Urothelium cell line (cell line): ENCODE measurements at regions not wholly inside any gene's neighbourhood (a gene's known extent, or its start where the extent isn't known, plus 50 kb on each side); places are given as distances from the start of the nearest gene placed in this dataset.
A peak's percentile ranks its signal among the peaks of the same experiment; 100 is the strongest.

ENCODE experiments used
- DNase-seq: peaks from one replicate; pipeline ENCODE4 v3.0.0; 2011; ENCODE audit warnings: low spot score, mixed read lengths
- FAIRE-seq: peaks from 2 replicates; lab custom pipeline; 2011; peaks lifted over from hg19 to GRCh38; lab: Jason Lieb, UNC

DNA sequence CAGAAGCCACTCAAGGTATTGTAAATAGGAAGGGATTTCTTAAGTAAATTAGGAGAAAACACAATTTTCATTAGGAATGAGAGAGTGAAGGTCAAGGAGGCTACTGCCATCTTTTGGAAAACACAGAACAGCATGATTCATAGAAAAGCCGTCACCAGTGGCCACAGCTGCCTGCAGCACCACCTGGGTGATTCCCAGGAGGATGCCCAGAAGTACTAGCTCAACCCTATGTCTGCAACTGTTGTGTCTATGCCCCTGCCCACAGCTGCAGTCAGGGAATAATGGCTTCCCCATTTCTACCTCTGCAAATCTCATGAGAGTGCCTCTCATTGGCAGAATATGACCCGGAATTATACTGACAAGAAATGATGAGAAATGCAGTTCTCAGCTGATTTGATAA is 300.0 kb downstream of the IGSF11 start:
- FAIRE-seq, result no peak
- DNase-seq, result no peak

DNA sequence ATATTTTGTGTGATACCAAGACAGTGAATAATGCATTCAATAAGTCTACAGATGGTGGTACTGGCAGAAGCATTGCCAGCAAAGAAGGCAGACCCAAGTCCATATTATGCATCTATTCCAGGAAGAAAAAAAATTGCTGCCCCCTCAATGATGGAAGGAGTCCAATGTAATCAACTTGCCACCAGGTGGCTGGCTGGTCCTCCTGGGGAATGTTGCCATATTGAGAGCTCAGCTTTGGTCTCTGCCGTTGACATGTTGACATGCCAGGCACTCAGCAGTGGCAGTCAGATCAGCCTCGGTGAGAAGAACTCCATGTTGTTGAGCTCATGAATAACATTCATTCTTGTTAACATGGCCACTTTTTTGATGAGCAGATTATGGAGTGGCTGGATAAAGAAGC is 298.5 kb downstream of the IGSF11 start:
- no peak for FAIRE-seq
- no peak for DNase-seq

DNA sequence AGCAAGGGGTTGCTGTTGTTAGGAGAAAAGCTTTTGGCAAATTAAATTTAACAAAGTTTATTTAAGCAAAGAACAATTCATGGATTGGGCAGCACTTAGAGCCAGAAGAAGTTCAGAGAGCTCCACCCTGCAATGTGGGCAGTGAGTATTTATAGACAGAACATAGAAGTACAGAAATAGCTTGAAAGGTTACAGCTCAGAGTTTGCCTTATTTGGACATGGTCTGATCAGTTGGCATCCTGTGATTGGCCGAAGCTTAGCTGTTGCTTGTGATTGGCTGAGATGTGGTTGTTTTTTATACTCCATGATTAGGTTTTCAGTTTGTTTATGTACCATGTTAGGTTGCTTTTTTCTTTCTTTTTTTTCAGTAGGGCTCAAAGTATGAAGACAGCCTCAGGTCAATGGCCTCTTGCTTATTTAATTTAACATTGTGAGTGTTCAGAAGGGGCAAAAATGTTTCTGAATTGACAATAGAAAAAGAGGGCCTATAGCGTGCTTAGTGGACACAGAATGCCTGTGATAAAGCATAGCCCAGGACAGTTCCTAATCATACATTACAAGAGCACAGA is 293.8 kb downstream of the IGSF11 start:
- FAIRE-seq, result no peak

DNA sequence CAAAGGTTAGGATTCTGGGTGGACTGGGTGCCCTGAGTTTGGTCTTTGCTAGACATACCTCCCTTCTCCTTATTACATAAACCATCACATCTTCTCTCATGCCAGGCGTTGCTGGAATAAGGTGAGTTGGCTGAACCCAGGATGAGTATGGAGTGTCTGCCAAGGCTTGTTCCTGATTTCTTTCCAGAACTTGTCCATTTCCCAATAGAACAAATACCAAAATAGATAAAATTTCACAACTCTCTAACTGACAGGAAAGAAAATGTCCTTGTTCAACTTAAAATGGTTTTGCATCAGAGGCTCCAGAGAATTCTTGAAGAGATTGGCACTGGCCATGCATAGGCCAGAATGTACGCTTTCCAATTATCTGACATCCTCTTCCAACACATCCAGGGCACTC is 291.9 kb downstream of the IGSF11 start:
- FAIRE-seq (no peak), DNase-seq (no peak)

More for the DNA sequence above, 293.8 kb downstream of the IGSF11 start:
- DNase-seq, result no peak

DNA sequence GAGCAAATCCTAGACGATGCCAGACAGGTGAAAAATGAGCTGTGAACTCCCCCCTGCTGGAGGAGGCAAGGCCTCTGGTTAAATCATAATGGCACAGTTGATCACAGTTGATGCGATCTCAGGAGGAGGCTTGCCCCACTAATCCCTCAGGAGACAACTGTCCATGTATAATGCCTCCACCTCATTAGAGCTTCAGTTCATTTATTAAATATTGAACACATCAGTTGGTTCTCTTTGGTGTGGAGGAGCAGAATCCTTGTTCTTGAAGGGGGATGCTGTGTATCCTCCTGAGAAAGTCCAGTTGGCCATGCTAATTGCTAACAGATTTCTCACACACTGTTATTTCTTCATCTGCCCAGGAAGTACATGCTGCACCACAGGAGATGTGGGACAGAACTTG is 290.5 kb downstream of the IGSF11 start:
- DNase-seq (no peak), FAIRE-seq (no peak)

DNA sequence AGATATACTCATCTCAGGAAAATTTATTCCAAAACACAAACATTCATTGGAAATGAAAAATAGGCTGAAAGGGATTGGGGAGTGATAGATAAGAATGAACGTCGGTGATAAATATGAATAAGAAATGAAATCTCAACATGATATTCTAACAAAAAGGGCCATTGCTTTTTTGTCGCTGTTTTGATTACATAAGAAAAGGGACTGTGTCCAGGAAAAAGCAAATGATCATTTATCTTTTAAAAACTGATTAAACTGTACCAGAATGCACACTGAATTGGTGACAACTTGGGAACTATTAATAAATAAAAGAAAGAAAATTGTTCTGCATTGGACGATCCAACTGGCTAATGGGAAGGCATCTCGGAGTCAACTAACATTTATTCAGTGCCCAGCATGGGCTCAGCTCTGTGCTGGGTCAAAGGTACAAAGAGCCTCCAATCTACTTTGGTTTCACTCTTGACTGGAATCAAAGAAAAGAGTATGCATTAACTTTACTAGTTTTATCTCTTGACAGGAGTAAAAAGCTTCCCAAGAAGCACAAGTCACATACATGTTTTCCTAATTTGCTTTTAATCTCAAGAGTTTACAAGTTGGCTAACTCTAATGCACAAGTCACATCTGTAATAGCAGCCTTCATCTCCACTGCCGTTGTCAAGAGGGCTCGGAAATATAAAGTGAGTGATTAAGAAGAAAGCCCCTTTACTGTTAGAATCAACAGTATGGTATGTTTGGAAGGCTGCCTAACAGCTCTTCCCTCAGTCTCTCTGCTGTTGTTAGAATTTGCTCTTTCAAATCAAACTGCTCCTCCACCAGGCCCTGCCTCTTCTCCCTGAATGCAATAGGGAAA is 280.0 kb downstream of the IGSF11 start:
- DNase-seq (no peak), FAIRE-seq (no peak)

DNA sequence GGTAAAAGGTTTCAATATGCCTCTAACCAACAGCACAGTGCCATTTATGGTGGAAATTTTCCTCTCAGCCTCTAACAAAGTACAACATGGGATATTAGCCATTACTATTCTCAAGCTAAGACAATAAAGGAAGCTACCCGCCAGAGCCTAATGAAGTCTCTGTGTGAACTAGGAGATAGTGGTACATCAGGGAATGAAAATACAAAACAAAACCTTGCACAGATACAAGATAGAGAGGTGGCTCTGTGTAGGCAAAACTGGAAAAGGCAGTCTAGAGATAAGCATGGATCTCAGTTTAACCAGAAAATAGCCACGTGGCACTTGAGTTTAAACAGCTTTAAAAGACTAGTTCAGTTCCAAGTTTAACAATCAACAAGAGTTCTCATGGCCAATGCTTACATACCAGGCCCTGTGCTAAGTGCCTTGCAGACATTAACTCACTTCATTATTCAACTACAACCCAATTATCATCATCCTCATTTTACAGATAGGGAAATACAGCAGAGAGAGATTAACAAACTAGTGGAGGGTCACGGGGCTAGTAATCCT is 279.3 kb downstream of the IGSF11 start:
- DNase-seq (no peak), FAIRE-seq (no peak)

DNA sequence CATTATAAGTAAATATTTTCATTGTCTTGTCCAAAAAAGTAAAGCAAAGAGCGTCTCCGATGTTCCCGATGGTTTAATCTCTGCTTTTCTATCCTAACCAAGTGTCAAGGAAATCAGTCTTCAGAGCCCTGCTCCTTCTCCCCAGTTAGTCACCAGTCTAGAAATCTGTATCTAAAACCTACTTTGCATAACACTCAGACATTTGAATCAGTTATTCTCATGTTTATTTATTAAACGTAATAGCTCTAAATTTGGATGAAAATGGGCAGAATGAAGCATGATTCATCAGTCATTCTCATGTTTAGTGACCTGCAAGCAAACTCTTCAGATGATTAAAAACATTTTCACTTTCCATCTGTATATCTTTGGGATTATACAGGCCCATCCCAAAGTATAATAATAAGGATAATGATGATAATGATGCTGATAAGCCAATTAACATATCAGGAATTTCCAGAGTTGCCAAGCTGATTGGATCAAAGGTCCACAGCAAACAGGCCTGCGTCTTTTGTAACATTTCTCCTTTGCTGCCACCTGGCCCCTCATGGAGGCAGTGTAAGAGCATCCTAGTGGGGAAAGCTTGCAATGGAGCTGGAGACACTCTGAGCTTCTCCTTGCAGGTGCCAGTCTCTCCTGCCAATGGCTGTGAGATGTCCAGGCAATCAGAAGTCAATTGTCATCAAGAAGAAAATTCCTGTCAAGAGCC is 273.9 kb downstream of the IGSF11 start:
- FAIRE-seq, result no peak
- no peak for DNase-seq

DNA sequence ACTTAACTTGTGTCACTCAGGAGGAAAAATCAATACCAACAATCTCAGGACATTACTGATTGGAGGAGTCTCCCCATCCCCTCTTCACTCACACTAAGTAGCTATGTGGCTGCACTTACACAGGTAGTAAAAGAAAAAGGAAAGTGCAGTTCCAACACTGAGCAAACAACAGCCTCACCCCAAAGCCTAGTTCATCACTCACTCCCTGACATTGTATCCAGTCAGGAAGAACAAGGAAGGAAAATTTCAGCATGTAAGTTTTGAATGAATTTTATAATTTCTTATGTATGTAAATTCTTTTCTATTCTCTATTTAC is 273.4 kb downstream of the IGSF11 start:
- no peak for FAIRE-seq
- no peak for DNase-seq

DNA sequence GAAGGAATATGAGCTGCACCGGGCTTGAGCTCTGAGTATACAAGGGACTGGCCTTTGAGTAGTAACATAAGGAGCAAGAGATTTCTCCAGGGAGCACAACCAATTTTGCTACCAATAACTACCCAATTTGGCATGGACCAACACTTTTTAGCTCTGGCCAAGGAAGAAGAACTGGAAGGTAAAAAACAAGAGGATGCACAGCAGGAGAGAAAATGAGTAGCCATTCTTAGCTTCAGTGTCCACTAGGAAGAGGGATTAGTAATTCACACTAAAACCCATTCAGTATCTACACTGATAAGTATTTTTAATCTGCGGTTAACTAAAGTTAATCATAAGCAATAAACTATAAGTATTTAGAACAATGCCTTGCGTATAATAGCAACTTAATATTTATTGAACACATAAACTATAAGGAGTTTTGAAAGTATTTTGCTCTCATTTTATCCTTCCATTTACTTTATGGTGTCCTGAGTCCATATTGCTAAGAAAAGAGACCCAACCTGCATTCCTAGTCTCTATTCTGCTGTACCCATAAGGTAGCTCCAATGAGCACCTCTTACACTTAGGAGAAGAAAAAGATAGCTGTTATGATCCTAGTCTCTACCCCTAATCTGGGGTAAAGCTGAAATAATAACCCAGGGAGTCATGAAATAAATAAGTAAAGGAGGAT is 268.9 kb downstream of the IGSF11 start:
- DNase-seq (no peak), FAIRE-seq (no peak)

DNA sequence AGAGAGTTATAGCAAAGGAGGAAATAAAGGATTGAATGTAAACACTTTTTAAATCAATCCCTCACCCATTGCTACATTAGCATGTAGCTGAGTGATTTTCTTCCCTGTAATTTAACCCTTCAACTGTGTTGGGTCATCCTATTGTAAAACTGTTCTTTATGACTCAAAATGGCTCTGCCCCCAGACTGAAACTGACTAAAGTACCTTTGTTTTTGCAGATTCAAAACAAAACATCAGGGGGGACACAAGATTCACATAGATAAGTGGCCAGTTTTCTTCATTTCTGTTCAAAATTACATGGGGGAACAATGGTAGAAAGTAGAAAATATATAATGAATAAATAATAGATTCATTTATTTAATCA is 268.4 kb downstream of the IGSF11 start:
- DNase-seq (no peak), FAIRE-seq (no peak)

DNA sequence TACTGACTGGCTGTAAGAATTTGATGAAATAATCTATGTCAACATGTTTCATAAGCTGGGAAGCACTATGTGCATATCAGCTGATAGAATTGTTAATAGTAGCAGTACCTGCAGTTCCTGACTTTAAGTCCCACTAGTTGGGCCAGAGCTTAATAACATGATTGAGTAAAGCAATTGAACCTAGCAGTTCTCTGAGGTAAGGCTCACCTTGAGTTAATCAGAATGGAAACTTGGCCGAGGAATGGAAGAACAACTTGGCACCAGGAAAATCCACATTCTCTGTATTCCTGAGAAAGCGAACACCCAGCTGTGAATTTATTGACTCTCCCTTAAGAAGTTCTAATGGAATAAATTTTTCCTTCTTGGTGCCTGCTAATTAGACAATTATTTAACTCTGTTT is 262.6 kb downstream of the IGSF11 start:
- FAIRE-seq, result no peak
- no peak for DNase-seq

DNA sequence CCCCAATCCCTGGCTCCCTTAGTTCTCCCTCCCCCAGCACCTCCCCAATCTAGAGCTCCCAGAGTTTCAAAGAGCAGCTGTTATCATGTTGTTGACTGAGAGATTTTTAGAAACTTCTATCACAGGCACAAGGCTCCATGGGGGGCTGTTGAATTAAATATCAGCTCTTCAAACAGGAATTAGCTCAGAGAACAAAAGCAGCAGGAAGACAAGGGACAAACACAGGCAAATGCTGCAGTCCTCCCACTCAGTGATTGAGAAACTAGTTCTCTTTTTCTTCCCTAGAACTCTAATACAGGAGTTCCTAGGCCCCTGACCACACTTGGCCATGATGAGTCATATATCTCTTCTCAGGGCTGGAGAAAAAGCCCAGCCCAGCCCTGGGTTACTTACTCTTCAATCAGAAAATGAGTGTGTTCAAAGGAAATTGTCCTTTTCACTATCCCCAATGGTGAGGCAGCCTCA is 262.1 kb downstream of the IGSF11 start:
- peak; percentile 40 for DNase-seq
- FAIRE-seq, result no peak

DNA sequence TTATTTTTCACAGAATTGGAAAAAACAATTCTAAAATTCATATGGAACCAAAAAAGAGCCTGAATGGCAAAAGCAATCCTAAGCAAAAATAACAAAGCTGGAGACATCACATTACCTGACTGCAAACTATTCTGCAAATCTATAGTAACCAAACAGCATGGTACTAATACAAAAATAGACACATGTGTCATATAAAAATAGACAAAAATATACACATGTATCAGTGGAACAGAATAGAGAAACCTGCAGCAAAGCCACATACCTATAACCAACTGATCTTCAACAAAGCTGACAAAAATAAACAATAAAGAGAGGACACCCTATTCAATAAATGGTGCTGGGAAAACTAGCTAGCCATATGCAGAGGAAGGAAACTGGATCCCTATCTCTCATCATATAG is 259.6 kb downstream of the IGSF11 start:
- DNase-seq, result no peak
- FAIRE-seq, result no peak

DNA sequence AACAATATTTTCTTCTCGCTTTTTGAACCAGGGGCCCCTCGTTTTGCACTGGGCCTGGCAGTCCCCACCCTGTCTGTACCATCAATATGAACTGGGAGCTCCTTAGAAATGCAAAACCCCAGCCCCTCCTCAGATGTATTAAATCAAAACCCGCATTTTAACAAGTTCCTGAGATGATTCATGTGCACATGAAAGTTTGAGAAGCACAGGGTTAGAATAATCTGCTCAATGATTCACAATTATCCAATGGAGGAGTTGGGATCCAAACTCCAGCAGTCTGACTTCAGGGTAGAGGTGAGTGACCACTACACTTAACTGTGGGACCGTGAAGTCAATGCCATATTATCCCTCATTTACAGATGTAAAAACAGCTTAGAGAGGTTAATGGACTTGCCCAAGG is 256.4 kb downstream of the IGSF11 start:
- FAIRE-seq (no peak), DNase-seq (no peak)

DNA sequence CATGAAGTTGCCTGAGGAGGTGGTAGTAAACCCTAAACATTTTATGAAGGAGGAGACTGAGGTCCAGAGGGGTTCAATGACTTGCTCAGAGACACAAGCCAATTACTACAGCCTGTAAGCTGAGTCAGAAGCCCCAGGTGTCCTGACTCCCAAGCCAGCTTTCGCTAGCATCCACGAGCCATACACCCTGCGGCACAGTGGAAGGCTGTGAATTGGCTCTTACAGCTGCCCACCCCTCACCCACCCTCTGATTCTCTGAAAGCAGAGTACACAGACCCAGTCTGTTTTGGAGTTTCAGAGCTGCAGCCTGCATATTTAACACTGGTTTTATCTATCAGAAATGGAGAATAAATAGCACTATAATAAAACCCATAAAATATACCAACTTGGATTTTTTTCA is 253.4 kb downstream of the IGSF11 start:
- DNase-seq (no peak), FAIRE-seq (no peak)

DNA sequence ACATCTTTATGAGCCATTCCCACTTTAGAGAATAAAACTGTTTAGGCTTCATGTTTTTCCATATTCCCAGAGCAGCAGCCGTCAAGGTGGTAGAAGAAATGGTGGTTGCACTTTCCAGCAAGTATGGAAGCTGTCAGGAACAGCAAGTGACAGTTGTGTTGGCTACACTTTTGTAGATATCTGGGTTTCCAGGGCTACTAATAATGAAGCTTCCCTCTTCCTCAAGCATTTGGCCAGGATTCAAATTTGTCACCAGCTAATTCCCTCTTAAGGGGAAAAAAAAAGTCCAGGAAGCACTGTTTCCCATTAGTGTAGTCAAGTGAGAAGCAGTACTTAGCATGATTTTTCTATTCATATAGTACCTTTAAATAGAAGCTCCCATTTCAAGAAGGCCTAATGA is 252.8 kb downstream of the IGSF11 start:
- no peak for FAIRE-seq
- no peak for DNase-seq

DNA sequence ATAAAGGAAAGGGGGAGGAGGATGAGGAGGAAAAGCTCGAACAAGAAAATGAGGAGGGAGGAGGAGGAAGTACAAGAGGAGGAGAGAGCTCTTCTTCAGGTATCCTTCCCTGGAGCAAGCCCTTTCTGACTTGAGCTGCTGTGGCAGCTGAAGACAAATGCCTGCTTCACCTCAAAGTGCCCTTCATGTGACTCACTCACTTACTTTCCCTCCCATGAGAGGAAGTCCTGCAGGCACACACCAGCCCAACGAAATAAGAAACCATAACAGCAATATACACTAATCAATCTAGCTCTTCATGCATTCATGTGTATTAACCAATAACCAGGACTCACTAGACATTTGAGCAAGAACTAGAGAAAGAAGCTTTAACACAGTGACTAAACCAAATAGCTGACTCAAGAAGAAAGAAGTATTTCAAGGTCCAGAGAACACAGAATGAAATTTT is 251.9 kb downstream of the IGSF11 start:
- FAIRE-seq (no peak), DNase-seq (peak; percentile 65)

DNA sequence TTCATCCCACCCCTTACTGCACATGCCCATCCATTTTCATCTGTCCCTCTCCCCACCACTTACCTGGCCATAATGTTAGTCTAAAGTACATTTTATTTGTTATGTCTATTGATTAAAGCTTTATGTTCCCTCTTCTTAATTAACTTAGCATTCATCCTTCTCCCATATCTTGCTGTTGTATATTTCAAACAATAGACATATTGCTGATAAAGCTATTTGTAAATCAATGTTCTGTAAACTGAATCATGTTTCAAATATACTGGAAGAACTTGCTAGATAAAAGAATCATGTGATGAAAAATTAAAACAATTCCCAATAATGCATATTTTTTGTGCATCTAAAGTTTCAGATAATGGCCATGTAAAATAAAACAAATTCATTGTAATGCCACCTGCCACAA is 249.2 kb downstream of the IGSF11 start:
- DNase-seq (no peak), FAIRE-seq (no peak)

DNA sequence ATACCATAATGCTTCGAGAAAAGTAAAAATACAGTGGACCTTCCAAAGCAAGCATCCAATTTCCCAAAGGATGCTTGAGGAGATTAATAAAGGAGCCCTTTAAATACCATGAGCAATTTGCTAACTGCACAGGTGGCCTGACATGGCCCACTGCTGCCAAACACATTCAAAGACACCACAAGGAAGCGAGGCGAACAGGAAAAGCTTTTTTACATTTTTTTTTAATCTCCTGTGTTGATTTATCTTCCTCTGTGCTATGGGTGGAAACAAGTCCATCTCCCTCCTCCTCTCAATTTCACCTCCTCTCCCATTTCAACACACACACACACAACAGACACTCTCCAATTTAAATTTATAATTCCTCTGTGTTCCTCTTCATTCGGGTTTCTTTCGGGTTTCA is 243.4 kb downstream of the IGSF11 start:
- no peak for DNase-seq
- no peak for FAIRE-seq

DNA sequence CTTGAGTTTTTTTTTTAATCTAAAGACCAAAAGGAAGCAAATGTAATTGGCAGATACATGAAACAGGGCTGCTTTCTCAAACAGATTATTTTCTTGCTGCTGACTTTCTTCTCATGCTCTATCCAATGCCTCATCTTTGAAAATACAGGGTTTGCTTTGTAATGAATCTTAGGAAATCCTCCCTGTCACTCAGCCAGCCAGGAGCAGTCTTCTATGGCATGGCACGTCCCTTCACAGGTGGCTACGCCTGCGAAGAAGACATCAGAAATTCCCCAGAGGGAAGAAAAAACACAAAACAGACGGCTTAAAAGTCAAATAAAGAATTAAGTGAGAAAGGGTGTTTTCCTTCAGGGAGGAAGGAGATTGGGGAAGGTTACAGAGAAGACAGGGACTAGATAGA is 242.5 kb downstream of the IGSF11 start:
- FAIRE-seq, result no peak

More for the DNA sequence above, 242.5 kb downstream of the IGSF11 start:
- no peak for DNase-seq
